Sciatic nerve (tissue), 2 donors: ENCODE measurements at regions not wholly inside any gene's neighbourhood (a gene's known extent, or its start where the extent isn't known, plus 50 kb on each side); places are given as distances from the start of the nearest gene placed in this dataset.

Experiments
- ATAC-seq: fragments of 200-7000 bp; cut with Tn5 transposase; one replicate; pipeline ENCODE4 v1.9.1; 2020; ENCODE audit warnings: mild to moderate bottlenecking, moderate library complexity
- DNase-seq: peaks from one replicate; pipeline ENCODE4 v3.0.0-alpha.2; 2020; ENCODE audit warnings: low spot score
- intact Hi-C: fragments of 100-400 bp; cut with DNase I; formaldehyde crosslinking; loops from one replicate; pipeline ENCODE4 v1.14.2; 2022
- donor health status: DM: no; HTN: no; CAD: no.
- donor health status: DM: no; HTN: no; CAD: no.

GRCh38 chr2:10183146-10183675 is 60.7 kb downstream of the RRM2 start:
- ATAC-seq (no peak), DNase-seq (no peak)
- intact Hi-C loops, result no loop called here

- intact Hi-C loops, result no loop called here
- ATAC-seq (peak; percentile 24), DNase-seq (no peak)
Observed at GRCh38 chr2:10184421-10184820, 61.9 kb downstream of the RRM2 start.

- intact Hi-C loops, result no loop called here
- ATAC-seq, result peak; percentile 67
- DNase-seq, result no peak
Observed at GRCh38 chr2:10185046-10185445, 62.5 kb downstream of the RRM2 start.

- no peak for DNase-seq
- ATAC-seq, result no peak
- intact Hi-C loops, result no loop called here
Observed at GRCh38 chr2:10185755-10186154, 63.2 kb downstream of the RRM2 start.

GRCh38 chr2:10186868-10187535 is 64.5 kb downstream of the RRM2 start:
- no peak for DNase-seq
- no peak for ATAC-seq
- intact Hi-C loops, result no loop called here

DNA sequence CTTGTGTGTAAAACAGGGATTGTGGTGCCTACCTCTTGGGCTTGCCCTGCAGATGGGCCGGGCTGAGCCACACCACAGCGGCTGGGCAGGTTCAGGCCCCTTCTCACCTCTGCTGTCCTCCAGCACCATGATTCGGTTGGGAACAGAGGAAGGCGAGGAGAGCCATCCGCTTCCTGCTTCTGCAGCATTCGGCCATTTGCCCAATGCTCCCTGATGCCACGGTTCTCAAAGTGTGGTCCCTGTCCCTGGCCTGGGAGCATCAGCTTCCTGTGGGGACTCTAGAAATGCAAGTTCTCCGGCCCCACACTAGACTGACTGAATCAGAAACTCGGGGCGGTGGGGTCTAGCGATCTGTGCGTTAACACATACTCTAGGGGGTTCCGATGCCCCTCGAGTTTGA is 65.1 kb downstream of the RRM2 start:
- intact Hi-C loops, result no loop called here
- DNase-seq, result no peak

DNA sequence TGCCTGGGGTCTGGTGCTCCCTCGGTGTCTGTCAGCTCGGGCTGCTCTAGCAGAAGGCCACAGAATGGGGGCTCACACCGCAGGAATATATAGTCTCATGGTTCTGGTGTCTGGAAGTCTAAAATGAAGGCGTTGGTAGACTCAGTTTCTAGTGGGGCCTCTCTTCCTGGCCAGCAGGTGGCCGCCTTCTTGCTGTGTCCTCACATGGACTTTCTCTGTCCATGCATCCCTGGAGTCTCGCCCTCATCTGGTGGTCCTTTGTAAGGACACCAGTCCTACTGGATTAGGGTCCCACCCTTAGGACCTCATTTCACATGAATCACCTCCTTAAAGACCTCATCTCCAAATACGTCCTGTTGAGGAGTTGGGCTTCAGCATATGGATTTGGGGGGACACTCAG is 65.7 kb downstream of the RRM2 start:
- ATAC-seq, result no peak
- no peak for DNase-seq
- intact Hi-C loops, result no loop called here

More for the DNA sequence above, 65.1 kb downstream of the RRM2 start:
- no peak for ATAC-seq

- ATAC-seq (no peak), DNase-seq (no peak)
- intact Hi-C loops, result no loop called here
Observed at GRCh38 chr2:10188729-10189305, 66.3 kb downstream of the RRM2 start.

DNA sequence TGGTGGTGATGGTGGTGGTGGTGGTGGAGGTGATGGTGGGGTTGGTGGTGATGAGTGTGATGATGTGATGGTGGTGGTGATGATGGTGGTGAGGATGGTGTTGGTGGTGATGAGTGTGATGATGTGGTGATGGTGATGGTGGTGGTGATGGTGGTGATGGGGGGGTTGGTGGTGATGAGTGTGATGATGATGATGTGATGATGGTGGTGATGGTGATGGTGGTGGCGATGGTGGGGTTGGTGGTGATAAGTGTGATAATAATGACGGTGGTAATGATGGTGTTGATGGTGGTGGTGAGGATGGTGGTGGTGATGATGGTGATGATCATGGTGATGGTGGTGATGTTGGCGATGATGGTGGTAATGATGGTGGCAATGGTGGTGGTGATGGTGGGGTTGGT is 67.7 kb downstream of the RRM2 start:
- intact Hi-C loops, result no loop called here
- ATAC-seq (no peak), DNase-seq (no peak)

DNA sequence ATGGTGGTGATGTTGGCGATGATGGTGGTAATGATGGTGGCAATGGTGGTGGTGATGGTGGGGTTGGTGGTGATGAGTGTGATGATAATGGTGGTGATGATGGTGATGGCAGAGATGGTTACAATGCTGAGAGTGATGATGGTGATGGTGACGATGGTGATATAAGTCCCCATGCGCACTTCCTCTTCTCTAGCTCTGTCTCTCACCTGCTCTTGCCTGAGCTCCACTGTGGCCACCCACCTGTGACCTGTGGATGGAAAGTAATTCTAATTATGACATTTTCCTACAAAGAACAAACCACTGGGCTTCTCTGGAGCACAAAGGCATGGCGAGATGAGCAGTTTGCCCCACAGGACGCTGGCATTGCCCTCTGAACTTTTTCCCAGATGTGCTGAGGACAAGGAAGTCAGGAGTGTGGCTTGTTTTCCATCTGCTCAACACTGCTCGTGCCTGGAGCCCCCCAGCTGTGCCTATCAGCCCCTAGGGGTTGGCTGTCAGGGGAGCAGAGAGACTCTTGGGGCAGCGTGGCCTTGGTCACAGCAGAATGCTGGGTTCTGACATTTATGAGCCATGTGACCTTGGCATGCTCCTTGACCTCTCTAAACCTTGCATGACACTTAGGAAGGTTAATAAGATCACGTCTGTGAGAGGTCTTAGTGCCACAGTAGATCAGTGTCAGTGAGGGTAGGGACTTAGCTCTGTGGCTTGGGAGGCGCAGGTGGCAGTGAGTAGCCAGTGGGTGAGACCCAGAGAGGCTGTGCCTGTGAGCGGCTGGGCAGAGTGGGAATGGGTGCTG is 68.4 kb downstream of the RRM2 start:
- ATAC-seq (no peak), DNase-seq (no peak)
- intact Hi-C loops, result no loop called here

- ATAC-seq, result no peak
- DNase-seq, result no peak
- intact Hi-C loops, result no loop called here
Observed at GRCh38 chr2:10191554-10191953, 69.0 kb downstream of the RRM2 start.

GRCh38 chr2:10192392-10193015 is 70.0 kb downstream of the RRM2 start:
- no peak for ATAC-seq
- intact Hi-C loops, result no loop called here
- no peak for DNase-seq

- ATAC-seq, result no peak
- intact Hi-C loops, result no loop called here
- DNase-seq, result no peak
Observed at GRCh38 chr2:10193276-10193795, 70.8 kb downstream of the RRM2 start.

DNA sequence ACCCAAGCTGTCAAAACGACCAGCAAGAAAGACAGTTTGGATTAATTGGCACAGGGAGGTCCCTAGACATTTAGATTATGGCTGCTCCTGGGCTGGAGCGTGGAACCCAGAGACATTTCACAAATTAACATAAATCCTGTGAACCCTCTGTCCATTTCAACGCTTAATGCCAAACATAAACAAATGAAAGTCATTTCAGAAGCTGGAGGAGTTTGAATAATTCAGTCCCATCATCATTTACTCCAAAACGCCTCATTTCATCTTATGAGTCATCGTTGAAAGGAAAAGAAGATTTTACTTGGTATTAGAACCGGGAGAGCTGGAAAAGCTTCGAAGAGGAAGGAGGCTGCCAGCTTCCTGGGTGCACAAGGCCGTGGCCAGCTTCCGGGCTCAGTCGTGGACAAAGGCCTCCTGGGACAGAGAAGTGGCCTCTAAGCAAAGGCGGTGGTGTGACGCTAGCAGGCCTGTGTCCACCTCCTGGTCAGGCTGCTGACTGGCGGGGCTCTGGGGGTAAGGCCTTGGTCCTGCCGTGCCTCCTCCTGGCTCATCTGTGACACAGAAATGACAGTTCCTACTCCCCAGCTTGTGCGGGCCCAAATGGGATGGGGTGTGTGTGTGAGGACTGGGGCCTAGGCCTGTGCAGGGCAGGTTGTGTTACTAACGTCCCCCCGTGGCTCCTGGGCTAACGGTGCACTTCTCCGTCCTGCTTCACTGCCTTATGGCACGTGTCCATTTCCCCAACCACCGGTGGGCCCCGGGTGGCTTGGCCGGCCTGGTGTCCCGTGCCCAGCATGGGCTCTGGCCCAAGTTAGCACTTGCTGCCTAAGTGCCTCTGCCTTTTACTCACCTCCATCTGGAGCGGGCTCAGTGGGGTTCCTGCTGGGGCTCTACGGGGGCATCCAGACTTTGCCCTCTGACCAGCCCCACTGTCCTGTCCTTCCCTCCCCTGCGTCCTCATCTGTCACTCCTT is 71.6 kb downstream of the RRM2 start:
- ATAC-seq (no peak), DNase-seq (no peak)
- intact Hi-C loops, result no loop called here

GRCh38 chr2:10195278-10196109 is 73.0 kb downstream of the RRM2 start:
- intact Hi-C loops, result no loop called here
- ATAC-seq (no peak), DNase-seq (no peak)

GRCh38 chr2:10196110-10196892 is 73.8 kb downstream of the RRM2 start:
- DNase-seq (no peak), ATAC-seq (peak; percentile 22)

More at GRCh38 chr2:10196110-10196892, 73.8 kb downstream of the RRM2 start:
- intact Hi-C loops, result no loop called here
